Coronary artery (tissue), 2 donors: ENCODE measurements at regions not wholly inside any gene's neighbourhood (a gene's known extent, or its start where the extent isn't known, plus 50 kb on each side); places are given as distances from the start of the nearest gene placed in this dataset.

Experiments used
- DNase-seq: peaks from one replicate; pipeline ENCODE4 v3.0.0-alpha.2; 2017; ENCODE audit warnings: low spot score
- H3K27ac ChIP-seq, 2 donors: fragments of 200-600 bp; sonication (generic); one replicate each; pipeline ENCODE4 v1.5.1; 2016 to 2019
- H3K4me3 ChIP-seq: fragments of 200-600 bp; sonication (generic); 2 replicates; pipeline ENCODE4 v1.5.1; 2016; ENCODE audit warnings: mild to moderate bottlenecking, moderate library complexity
- CTCF ChIP-seq: fragments of 200-600 bp; sonication (generic); IDR thresholded peaks from one replicate; pipeline ENCODE4 v1.5.1; 2019; ENCODE audit warnings: antibody characterized with exemption

GRCh38 chr2:138234265-138234664 is 267.3 kb upstream of the SPOPL start:
- Histone ChIP-seq H3K27ac (no peak overlapping the region), H3K4me3 (no peak overlapping the region)
- no peak for TF ChIP-seq CTCF
- DNase-seq, result no peak

- TF ChIP-seq CTCF, result no peak
- no peak for DNase-seq
- Histone ChIP-seq H3K27ac (no peak overlapping the region), H3K4me3 (no peak overlapping the region)
These were observed 266.5 kb upstream of the SPOPL start for GRCh38 chr2:138235041-138235440.

- TF ChIP-seq CTCF, result no peak
- Histone ChIP-seq H3K27ac (no peak overlapping the region), H3K4me3 (no peak overlapping the region)
- DNase-seq, result no peak
These were observed 265.4 kb upstream of the SPOPL start for GRCh38 chr2:138236142-138236541.

- Histone ChIP-seq H3K4me3 (no peak overlapping the region), H3K27ac (no peak overlapping the region)
- no peak for DNase-seq
- TF ChIP-seq CTCF, result no peak
These were observed 263.7 kb upstream of the SPOPL start for GRCh38 chr2:138237667-138238384.

- TF ChIP-seq CTCF, result no peak
- H3K4me3 ChIP-seq, result no peak overlapping the region
- H3K27ac ChIP-seq, result no peak overlapping the region
- DNase-seq, result no peak
These were observed 262.7 kb upstream of the SPOPL start for GRCh38 chr2:138238908-138239307.

GRCh38 chr2:138239902-138240491 is 261.6 kb upstream of the SPOPL start:
- Histone ChIP-seq H3K4me3 (no peak overlapping the region), H3K27ac (peak overlapping the region; percentile 59 to 77)
- no peak for DNase-seq
- no peak for TF ChIP-seq CTCF

- no peak for DNase-seq
- Histone ChIP-seq H3K27ac (peak overlapping the region in 1 of 2 donors; percentile 90), H3K4me3 (no peak overlapping the region)
- no peak for TF ChIP-seq CTCF
These were observed 258.2 kb upstream of the SPOPL start for GRCh38 chr2:138243372-138243771.
